Posterior cingulate gyrus (tissue), 11 donors: ENCODE measurements at regions not wholly inside any gene's neighbourhood (a gene's known extent, or its start where the extent isn't known, plus 50 kb on each side); places are given as distances from the start of the nearest gene placed in this dataset.
A peak's percentile ranks its signal among the peaks of the same experiment; 100 is the strongest.

Experiments
- DNase-seq, 10 donors: peaks; one replicate each; pipeline versions ENCODE4 v3.0.0 to v3.0.0-alpha.2; 2020 to 2021; ENCODE audit warnings: mixed read lengths in 3 of 10
- intact Hi-C: fragments of 100-400 bp; cut with DNase I; formaldehyde crosslinking; loops from one replicate; pipeline ENCODE4 v1.15.1; 2023

DNA sequence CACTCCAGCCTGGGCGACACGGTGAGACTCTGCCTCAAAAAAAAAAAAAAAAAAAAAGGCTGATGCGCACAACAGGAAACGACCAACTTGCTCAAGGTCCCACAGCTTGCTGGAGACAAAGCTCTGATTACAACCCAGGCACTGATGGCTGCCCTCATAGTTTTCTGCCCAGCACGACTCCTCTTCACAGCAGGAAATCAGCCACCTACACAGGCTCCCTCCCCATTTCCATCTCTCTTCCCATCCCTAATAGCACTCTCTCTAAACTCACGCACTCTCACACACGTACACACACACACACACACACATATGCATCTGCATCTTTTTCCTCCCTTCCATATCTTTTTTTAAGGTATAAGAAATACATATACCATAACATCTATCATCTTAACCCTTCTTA lies 153.5 kb upstream of the SOD1 start:
- intact Hi-C loops, result no loop called here
- DNase-seq, result no peak

DNA sequence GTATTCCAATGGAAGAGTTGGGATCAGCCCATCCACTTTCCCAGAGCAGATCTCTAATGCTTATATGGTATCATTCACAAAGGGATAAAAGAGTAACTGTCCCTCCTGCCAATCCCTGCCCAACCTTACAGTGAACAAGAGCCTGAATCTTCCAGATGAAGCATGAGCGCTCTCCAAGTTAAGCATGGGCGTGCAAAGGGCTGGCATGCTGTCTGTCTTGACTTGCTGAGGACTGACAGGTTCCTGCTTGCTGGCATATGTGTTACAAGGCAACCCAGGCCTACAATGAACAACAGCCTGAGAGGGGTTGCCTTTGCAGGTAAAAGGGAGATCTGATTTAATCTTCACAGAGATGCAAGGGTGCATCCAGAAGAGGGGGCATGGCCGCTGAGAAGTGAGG lies 155.6 kb upstream of the SOD1 start:
- DNase-seq, result no peak
- intact Hi-C loops, result no loop called here

DNA sequence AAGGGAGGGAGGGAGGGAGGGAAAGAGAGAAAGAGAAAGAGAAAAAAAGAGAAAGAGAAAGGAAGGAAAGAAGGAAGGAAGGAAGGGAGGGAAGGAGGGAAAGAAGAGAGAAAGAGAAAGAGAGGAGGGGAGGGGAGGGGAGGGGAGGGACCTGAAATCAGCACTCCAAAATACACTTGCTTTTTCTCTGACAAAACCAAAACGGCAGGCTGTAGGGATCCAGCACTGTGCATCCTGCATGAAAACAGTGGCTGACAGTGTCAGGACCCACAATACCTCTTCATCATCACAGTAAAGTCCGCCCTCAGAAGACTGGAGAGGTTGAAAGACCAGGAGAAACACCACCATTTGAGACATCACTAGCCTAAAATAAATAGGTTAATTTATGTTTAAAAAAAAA lies 156.0 kb upstream of the SOD1 start:
- DNase-seq, result peak in 1 of 10 donors; percentile 24
- intact Hi-C loops, result no loop called here

DNA sequence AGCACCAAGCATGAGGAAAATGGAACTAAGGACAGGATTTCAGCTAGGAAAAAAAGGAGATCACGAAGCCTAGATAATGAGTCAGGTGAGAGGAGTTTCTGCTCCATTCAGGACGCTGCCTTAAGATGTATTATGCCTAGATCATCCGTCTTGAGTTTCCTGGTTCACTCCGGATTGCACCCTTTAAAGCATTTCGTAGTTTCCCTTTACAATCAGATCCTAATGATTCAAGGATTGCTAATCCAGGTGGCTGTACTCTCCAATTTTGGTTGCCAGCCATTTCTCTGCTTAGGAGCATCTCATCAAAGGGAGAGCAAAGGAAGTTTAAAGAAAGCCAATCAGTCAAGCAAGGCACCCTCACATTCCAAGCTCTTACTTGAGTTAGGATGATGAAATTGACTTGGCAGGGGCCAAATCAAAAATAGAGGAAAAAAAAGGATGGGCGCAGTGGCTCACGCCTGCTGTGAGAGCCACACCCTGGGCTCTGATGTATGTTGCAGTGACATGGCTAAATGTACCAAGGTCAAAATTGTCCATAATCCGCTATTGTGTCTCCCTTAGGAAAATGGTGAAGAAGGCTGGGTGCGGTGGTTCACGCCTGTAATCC lies 156.9 kb upstream of the SOD1 start:
- no peak for DNase-seq
- intact Hi-C loops, result no loop called here

DNA sequence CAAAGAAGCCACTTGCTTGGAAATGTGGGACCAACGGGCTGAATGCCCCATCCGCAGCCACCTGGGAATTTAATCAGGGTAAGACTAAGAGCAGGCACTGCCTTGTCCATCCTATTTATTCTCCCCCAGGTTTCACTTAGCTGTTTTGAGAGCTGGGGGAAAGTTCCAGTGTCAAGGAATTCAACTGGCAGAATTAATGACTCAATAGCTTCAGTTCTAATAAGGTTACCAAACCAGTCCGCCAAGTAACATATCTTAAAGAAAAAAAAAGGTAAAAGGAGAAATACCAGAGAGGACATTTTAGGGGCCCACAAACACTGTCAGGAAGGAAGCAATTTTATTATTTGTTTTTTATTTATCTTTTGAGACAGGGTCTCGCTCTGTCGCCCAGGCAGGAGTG lies 157.6 kb upstream of the SOD1 start:
- DNase-seq, result no peak

DNA sequence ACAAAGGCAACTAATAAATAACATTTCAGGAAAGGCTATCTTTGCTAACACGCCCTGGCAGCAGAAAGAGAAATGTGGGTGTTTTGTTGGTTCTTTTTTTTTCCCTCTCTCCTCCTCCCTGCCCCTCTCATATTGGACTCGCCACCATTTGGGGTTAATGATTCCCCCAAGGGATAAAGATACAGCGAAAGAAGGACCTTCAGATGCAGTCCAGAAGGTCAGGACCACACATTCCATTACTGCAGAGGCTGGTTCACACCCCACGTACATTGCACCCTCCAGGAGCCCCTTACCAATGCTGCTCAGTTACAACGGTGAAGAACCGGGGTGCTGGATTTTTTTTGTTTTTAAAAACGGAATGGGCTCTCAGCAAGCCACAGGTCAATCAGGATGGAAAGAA lies 156.9 kb upstream of the TIAM1 start:
- intact Hi-C loops, result no loop called here

More for the DNA sequence above, 157.6 kb upstream of the SOD1 start:
- intact Hi-C loops, result no loop called here

DNA sequence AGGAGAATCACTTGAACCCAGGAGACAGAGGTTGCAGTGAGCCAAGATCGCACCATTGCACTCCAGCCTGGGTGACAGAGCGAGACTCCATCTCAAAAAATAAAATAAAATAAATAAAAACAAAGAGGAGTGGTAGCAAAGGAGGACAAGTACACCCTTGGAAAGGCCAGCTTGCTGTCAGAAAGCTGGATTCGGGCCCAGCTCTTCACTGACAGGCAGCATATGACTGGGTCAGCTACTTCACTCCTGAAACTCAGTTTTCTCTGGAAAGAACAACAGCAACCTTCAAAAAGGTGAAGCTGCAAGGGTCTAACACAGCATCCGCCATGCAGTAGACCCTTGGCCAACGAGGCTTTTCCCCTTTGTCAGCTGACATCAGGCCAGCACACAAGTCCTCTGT lies 156.0 kb upstream of the TIAM1 start:
- DNase-seq, result peak in 1 of 10 donors; percentile 14
- intact Hi-C loops, result no loop called here

More for the DNA sequence above, 156.9 kb upstream of the TIAM1 start:
- DNase-seq, result no peak

DNA sequence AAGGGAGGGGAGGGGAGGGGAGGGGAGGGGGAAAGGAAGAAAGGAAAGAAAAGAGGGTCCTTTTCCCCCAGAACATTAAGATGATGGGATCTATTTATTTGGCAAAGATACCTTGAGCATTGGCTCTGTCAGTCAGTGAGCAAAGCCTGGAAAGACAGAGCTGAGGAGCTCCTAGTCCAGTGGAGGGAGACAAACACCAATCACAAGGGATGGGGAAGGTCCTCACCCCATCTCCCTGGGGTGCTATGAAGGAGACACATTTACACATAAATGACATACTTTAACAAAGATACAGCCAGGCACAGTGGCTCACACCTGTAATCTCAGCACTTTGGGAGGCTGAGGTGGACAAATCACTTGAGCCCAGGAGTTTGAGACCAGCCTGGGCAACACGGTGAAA lies 154.9 kb upstream of the TIAM1 start:
- DNase-seq, result no peak
- intact Hi-C loops, result no loop called here

DNA sequence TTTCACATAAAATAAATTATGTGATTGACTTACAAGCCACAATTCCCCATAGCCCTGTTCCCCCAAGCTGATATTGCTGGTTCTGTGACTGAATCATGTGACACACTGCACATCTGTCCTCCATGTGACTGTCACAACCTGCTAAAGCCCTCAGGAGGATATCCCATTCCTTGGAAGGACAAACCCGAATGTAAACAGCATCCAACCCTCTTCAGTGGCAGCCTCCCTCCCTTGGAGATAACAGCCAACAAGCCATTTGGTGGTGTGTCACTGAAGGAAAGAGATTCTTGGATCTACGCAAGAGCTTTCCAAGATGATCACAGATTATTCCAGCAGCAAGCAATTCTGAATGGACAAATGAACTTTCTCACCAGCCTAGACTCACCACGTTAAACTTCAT lies 153.9 kb upstream of the TIAM1 start:
- intact Hi-C loops, result no loop called here
- DNase-seq, result no peak

DNA sequence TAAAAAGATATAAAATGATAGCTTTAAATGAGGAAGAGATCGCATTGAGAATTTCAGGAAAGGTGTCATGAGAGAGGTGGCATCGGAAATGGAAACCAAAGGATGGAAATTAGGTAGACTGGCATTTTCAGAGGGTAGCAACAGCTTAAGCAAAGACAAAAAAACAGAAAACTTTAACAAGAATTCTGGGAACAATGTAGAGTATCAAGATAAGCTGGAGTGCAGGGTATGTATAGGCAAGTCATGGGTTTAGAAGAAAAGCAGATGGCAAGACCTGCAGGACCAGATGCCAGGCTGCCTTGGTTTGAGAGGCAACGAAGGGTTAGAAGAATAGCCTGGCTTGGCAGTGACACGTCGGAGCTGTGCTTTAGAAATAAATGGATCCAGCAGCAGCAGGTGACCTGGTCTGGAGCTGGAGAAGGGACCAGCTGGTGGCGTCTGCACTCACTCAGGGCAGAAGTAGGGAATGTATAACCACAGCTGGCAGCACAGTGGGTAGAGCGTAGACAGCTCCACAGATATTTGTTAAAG lies 149.4 kb upstream of the TIAM1 start:
- DNase-seq, result no peak
- intact Hi-C loops, result no loop called here

DNA sequence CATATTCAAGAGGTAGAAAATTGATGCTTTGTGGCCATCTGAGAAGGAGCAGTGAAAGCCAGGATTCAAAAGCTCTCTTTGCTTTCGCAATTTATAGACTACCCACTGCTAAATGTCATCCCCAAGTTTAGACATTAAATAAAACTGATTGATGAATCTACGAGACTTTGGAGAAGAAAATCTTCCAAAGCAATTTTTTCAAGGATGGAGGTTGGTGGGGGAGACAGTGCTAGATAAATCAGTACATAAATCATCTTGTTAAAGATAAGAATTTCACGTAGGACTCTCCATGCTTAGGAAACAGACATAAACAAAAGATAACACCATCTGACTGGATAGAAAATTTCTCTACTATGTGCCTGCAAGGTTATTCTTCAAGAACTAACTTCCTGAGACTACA lies 147.6 kb upstream of the TIAM1 start:
- DNase-seq, result no peak
- intact Hi-C loops, result no loop called here

DNA sequence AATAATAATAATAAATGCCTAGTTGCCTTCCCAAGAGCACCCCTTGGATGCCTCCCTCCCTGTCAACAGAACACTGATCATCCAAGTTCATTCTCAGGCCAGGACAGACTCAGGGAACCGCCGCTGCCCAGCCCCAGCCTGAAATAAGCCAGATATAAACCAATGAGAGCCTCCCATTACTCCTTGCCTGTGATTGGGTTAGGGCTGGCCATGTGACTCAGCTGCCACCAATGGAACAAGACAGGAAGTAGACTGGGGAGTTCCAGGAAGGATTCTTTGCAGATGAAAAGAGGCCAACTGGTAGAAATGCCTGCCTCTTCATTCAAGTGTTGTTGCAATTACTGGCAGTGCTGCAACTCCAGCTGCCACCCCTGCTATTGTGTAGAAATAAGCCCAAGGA lies 146.4 kb upstream of the TIAM1 start:
- intact Hi-C loops, result no loop called here
- DNase-seq, result peak in 1 of 10 donors; percentile 45

DNA sequence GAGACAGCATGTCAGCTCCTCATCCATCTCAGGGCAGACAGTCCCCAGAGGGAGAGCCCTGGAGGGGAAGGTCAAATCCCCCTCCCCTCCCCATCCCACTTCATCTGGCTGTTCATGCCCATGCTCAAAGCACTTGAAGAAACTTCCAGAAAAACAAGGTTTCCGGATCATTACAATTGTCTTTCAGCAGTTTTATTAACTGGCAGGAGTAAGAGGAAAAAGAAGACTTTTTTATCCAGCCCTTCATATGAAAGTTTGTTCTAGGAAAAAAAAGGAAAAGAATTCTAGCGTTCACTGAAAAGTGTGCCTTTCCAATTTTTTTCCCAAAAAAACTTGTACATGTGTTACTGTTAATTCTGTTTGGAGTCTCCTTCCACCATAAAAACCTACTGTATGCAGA lies 145.7 kb upstream of the TIAM1 start:
- intact Hi-C loops, result no loop called here
- DNase-seq, result no peak

DNA sequence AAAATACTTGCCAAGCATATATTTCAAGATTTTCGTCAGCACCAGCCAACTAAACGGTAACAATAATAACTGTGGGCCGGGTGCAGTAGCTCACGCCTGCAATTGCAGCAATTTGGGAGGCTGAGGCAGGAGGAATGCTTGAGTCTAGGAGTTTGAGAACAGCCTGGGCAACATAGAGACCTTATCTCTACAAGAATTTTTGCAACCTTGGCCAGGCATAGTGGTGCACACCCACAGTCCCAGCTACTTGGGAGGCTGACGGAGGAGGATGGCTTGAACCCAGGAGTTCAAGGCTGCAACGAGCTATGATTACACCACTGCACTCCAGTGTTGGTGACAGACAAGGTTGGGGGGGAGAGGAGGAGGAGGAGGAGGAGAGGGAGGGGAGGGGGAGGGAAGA lies 145.0 kb upstream of the TIAM1 start:
- DNase-seq, result no peak

DNA sequence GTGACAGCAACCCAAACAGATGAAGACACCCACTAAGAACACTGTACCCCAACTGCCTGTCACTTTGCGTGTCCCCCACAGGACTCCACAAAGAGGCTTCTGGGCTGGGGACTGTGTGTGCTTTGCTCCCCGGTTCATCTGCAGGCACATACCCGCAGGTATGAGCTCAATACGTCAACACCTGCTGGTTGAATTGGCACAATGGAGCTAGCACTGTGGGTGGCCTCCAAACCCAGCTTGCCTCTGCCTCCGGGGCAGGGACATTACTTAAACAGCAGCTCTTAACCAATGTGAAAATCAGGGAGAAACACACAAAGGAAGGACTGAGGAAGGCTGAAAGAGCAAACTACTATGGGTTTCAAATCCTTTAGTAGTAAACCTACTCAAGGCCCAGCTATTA lies 140.2 kb upstream of the TIAM1 start:
- no peak for DNase-seq

More for the DNA sequence above, 145.0 kb upstream of the TIAM1 start:
- intact Hi-C loops, result no loop called here

DNA sequence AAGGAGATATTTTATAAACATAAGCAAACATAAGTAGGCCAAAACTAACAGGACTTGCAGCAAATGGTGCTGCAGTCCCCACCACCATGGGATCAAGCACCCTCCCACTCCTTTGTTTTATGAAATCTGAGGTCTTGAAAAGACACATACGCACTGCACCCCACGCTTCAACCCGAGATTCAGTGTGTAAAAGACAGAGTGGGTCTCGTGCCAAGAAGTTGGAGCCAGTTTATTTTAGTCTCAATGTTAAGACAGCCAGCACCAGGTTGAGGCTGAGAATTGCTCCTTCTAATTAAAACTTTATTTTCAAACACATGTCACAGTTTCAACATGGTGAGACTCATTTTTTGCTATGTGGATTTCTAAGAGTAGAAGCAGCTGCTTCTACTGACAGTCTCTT lies 139.1 kb upstream of the TIAM1 start:
- DNase-seq, result no peak
- intact Hi-C loops, result no loop called here

More for the DNA sequence above, 140.2 kb upstream of the TIAM1 start:
- intact Hi-C loops, result no loop called here

DNA sequence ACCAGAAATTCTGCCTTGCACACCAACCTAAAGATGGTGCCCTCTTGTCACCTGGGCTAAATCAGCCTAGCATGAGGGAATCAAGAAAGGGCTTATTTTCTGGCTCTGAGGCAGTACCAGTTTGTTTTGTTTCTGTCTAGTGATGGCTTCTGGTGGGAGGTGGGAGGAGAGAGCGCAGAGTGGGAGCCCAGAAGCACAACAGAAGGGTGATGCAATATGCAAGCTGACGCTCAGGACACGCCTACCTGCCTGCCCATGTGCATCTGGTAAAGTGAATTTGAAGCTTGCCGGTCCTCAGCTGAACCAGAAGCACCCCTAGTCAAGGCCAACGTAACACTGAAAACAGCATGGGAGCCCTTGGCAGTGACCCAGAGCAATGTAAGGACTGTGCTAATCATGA lies 138.4 kb upstream of the TIAM1 start:
- peak in 2 of 10 donors; percentile 17 to 30 for DNase-seq
- intact Hi-C loops, result no loop called here

DNA sequence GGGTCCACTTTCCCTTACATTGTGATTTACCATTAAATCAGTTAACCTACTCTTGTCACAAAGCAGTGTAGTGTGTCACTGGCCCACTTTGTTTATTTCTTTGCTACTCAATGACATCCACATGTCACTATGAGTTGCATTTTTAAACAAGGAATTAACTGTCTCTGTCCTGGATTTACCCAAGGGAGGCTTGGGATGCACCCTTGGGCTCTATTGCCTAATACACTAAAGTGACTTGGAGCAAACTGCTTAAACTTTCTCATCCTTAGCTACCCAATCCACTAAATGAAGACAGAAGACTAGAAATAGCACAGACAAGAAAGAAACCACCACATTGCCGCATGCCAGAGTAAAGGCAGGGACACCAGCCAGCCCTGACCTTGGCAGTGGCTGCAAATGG lies 136.2 kb upstream of the TIAM1 start:
- intact Hi-C loops, result no loop called here
- DNase-seq, result no peak

DNA sequence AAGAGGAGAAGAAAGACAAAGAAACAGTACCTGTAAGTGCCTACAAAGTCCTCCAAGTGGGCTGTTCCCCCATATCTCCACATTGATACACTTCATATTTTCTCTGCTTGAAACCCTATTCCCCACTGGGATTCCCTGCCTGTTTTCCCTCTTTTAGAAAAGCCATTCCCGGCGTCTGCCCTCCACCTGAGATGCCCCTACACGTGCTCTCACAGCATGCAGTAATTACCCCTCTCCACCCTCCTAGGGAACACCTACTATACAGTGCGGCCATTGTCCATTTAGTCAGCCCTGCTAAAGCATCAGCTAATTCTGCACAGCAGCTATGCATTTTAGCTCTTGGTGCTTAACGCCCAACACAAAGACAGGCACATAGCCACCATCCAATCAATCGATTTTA lies 135.7 kb upstream of the TIAM1 start:
- peak in 1 of 10 donors; percentile 5 for DNase-seq
- intact Hi-C loops, result loop anchor here (10.0 kb wide), 1 partner anchor 85 kb away; no protein-coding TSS in a partner anchor

DNA sequence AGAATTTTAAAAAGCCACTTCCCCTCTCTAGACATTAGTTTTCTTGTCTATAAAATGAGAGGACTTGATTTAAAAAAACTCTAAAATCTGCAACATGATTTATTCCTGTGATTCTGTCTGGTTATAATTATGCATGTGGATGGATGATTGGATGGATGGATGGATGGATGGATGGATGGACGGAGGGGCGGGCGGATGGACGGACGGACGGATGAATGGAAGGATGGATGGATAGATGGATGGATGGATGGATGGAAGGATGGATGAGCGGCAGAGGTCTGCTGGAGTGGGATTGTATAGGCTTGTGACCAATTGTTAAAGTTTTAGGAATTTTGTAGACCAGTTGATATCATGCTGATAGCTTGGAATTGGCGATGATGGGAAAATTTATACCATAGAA lies 135.2 kb upstream of the TIAM1 start:
- intact Hi-C loops, result loop anchor here (10.0 kb wide), 1 partner anchor 84 kb away; no protein-coding TSS in a partner anchor
- peak in 1 of 10 donors; percentile 30 for DNase-seq

DNA sequence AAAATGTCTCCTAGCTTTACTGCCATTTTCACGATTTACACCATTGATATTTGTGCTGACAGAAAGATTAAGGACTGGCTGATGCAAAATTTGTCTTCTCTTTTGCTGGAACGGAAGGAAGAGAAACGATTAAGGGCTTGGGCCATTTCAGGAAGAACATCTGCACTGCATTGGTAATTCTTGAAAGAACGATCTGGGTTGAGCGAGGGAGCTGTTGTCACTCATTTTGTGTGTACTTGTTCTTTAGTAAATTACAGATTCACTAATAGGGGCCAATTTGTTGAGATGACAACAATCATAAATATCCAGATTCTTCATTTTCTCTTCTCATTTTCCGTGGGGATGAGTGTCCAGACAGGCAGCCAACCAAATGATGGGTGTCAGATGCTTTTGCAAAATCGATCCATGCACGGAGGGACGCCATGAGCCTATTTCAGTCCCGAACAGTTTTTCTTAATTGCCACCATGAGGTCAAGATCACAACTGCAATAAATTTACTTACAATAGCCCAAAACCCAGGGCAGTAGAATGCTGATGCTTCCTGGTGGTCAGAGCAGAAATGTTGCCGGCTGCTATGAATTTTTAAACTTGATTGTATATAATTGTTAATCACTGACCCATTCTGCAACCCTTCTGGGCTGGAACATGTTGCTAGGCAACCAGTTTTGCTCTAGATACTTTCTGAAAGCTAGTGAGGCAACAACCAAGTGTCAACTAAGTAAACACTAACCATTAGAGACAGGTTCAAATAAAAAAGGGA lies 132.4 kb upstream of the TIAM1 start:
- intact Hi-C loops, result loop anchor here (10.0 kb wide), 1 partner anchor 82 kb away; no protein-coding TSS in a partner anchor
- DNase-seq, result peak in 1 of 10 donors; percentile 20

DNA sequence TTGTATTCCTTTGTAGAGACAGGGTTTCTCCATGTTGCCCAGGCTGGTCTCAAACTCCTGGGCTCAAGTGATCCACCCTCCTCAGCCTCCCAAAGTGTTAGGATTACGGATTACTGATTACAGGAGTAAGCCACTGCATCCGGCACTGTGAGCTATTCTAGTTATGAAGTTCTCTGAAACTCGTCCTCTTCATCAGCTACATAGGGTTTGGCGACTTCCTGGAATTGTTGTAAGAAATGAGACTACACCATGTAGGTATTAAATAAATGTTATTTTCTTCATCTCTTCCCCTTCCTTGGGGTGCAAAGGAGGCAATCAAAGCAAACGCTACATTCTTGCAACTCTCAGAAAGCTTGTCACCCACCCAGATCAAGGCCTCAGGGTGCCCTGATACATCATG lies 131.2 kb upstream of the TIAM1 start:
- no peak for DNase-seq
- intact Hi-C loops, result loop anchor here (10.0 kb wide), 1 partner anchor 80 kb away; no protein-coding TSS in a partner anchor
